ENCODE measurements at regions not wholly inside any gene's neighbourhood (a gene's known extent, or its start where the extent isn't known, plus 50 kb on each side); places are given as distances from the start of the nearest gene placed in this dataset.

DNA sequence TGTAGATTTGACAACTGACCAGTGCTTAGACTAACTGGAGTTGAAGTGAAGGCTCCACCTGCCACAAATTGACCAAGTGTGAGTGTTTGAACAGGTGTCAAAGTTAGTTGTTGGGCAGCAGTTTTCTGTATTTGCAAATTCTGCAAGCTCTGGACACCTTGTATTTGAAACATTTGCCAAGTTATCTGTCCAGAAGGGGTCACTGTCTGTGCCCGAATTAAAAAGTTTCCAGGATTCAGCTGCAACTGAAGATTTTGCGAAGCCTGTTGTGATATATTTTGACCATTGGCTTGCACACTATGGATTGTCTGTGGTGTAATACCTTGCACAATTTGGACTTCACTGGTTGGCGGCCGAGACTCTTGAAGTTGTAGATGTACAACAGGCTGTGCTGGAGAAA is 1690.7 kb downstream of the SLITRK5 start:
- H3K4me1 ChIP-seq = no peaks in the 10 kb centered on the region
- no peak for TF ChIP-seq POLR2AphosphoS5 (IDR thresholded peaks at IDR 0.05)
- no peaks in the 10 kb centered on the region for H3K27me3 ChIP-seq
- no peaks in the 10 kb centered on the region for H3K9me3 ChIP-seq
- H3K4me3 ChIP-seq = no peak overlapping the region
- no peak for ATAC-seq
- WGBS, 2 donors (ENCODE audit: low coverage in 1 of 2) = 83 to 93% methylated on average over 4 of the region's 4 CpGs
- H3K27ac ChIP-seq = no peak overlapping the region
- no peaks in the 10 kb centered on the region for H3K36me3 ChIP-seq

DNA sequence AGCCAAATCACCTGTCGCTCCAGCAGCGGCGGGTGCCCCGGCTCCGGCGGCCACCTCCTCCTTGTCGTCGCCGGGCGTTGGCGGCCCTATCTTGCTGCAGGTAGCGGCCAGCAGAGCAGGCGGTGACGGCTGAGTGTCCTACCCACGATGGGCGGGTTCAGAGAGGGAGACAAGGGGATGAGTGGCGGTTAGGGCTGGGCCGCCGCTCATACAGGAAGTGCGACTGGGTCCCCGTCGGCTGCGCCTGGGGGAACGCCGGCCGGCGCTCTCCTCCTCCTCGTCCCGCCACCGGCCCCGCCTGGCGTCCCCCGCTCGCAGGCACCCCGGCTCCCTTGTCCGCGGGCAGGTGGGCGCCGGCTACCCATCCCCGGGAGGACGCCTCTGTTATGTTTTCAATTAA is 1692.0 kb downstream of the SLITRK5 start:
- Histone ChIP-seq H3K27me3 (no peaks in the 10 kb centered on the region), H3K36me3 (no peaks in the 10 kb centered on the region), H3K4me3 (no peak overlapping the region), H3K4me1 (no peaks in the 10 kb centered on the region), H3K27ac (no peak overlapping the region), H3K9me3 (no peaks in the 10 kb centered on the region)
- no peak for ATAC-seq
- 97% methylated on average over 15 of the region's 41 CpGs; no CpG with 5 or more reads in 1 of the 2 donors for WGBS, 2 donors (ENCODE audit: low coverage in 1 of 2)
- TF ChIP-seq EP300 (IDR thresholded peaks at IDR 0.05) = no peak
- TF ChIP-seq CTCF (IDR thresholded peaks at IDR 0.05) = no peak
- no peak for TF ChIP-seq POLR2AphosphoS5 (IDR thresholded peaks at IDR 0.05)
- TF ChIP-seq POLR2A (IDR thresholded peaks at IDR 0.05) = no peak

GRCh38 chr13:89372193-89372592 is 1701.0 kb downstream of the SLITRK5 start:
- Histone ChIP-seq H3K27ac (no peak overlapping the region), H3K4me1 (no peaks in the 10 kb centered on the region), H3K36me3 (no peaks in the 10 kb centered on the region), H3K27me3 (no peaks in the 10 kb centered on the region), H3K9me3 (no peaks in the 10 kb centered on the region), H3K4me3 (no peak overlapping the region)
- TF ChIP-seq CTCF (IDR thresholded peaks at IDR 0.05) (no peak), EP300 (IDR thresholded peaks at IDR 0.05) (no peak), POLR2AphosphoS5 (IDR thresholded peaks at IDR 0.05) (no peak), POLR2A (IDR thresholded peaks at IDR 0.05) (no peak)
- no peak for ATAC-seq
- 59 to 83% methylated on average over 1 to 3 of the region's 3 CpGs for WGBS, 2 donors (ENCODE audit: low coverage in 1 of 2)

- Histone ChIP-seq H3K27ac (no peak overlapping the region), H3K4me1 (no peaks in the 10 kb centered on the region), H3K27me3 (no peaks in the 10 kb centered on the region), H3K36me3 (no peaks in the 10 kb centered on the region), H3K9me3 (no peaks in the 10 kb centered on the region), H3K4me3 (no peak overlapping the region)
- 0 to 10% methylated on average over 1 to 2 of the region's 2 CpGs for WGBS, 2 donors (ENCODE audit: low coverage in 1 of 2)
- no peak for ATAC-seq
- TF ChIP-seq POLR2A (IDR thresholded peaks at IDR 0.05) = no peak
- no peak for TF ChIP-seq POLR2AphosphoS5 (IDR thresholded peaks at IDR 0.05)
- no peak for TF ChIP-seq CTCF (IDR thresholded peaks at IDR 0.05)
- TF ChIP-seq EP300 (IDR thresholded peaks at IDR 0.05) = no peak
These were observed 1704.7 kb downstream of the SLITRK5 start for GRCh38 chr13:89375839-89376238.

GRCh38 chr13:89380101-89380500 is 1708.9 kb downstream of the SLITRK5 start:
- Histone ChIP-seq H3K9me3 (no peaks in the 10 kb centered on the region), H3K4me1 (no peaks in the 10 kb centered on the region), H3K36me3 (no peaks in the 10 kb centered on the region), H3K4me3 (no peak overlapping the region), H3K27me3 (no peaks in the 10 kb centered on the region), H3K27ac (no peak overlapping the region)
- TF ChIP-seq CTCF (IDR thresholded peaks at IDR 0.05) (no peak), POLR2A (IDR thresholded peaks at IDR 0.05) (no peak), EP300 (IDR thresholded peaks at IDR 0.05) (no peak), POLR2AphosphoS5 (IDR thresholded peaks at IDR 0.05) (no peak)
- WGBS, 2 donors (ENCODE audit: low coverage in 1 of 2) = 81 to 100% methylated on average over 3 of the region's 3 CpGs
- no peak for ATAC-seq

Data from gastroesophageal sphincter (tissue), 4 donors.